NCI-H446 treated with DMSO at 0.1 percent for 48 hours (cell line): ENCODE measurements at regions not wholly inside any gene's neighbourhood (a gene's known extent, or its start where the extent isn't known, plus 50 kb on each side); places are given as distances from the start of the nearest gene placed in this dataset.
"Not testable (repeated sequence)": the region's sequence is repeated elsewhere in the genome, so short reads cannot be mapped to it uniquely, and the experiment has no call there.

Source experiments
- DNase-seq: peaks from one replicate; lab custom pipeline; 2025; lab: John Stamatoyannopoulos, UW

GRCh38 chr2:129550536-129550935 lies 428.9 kb upstream of the RAB6C start:
- no peak for DNase-seq

- DNase-seq: no peak
Measured at GRCh38 chr2:129554373-129554772, 425.1 kb upstream of the RAB6C start.

- no peak for DNase-seq
Measured at GRCh38 chr2:129559101-129559500, 420.4 kb upstream of the RAB6C start.

- DNase-seq: no peak
Measured at GRCh38 chr2:129565551-129566109, 413.8 kb upstream of the RAB6C start.

- DNase-seq: not testable (repeated sequence)
Measured at GRCh38 chr2:129570812-129571211, 408.7 kb upstream of the RAB6C start.

- DNase-seq: no peak
Measured at GRCh38 chr2:129575431-129575830, 404.0 kb upstream of the RAB6C start.

GRCh38 chr2:129575880-129576279 lies 403.6 kb upstream of the RAB6C start:
- no peak for DNase-seq

- DNase-seq: no peak
Measured at GRCh38 chr2:129580001-129580400, 399.5 kb upstream of the RAB6C start.

- DNase-seq: no peak
Measured at GRCh38 chr2:129585760-129586159, 393.7 kb upstream of the RAB6C start.

GRCh38 chr2:129587426-129588064 lies 391.9 kb upstream of the RAB6C start:
- DNase-seq: no peak

GRCh38 chr2:129604560-129604959 lies 374.9 kb upstream of the RAB6C start:
- no peak for DNase-seq

GRCh38 chr2:129605646-129606045 lies 373.8 kb upstream of the RAB6C start:
- DNase-seq: no peak

- no peak for DNase-seq
Measured at GRCh38 chr2:129606496-129607270, 372.8 kb upstream of the RAB6C start.

- no peak for DNase-seq
Measured at GRCh38 chr2:129609224-129609623, 370.2 kb upstream of the RAB6C start.

GRCh38 chr2:129610766-129611165 lies 368.7 kb upstream of the RAB6C start:
- DNase-seq: no peak

GRCh38 chr2:129611471-129611870 lies 368.0 kb upstream of the RAB6C start:
- DNase-seq: no peak

GRCh38 chr2:129619471-129619870 lies 360.0 kb upstream of the RAB6C start:
- no peak for DNase-seq

- DNase-seq: no peak
Measured at GRCh38 chr2:129620411-129620810, 359.1 kb upstream of the RAB6C start.

GRCh38 chr2:129623783-129624182 lies 355.7 kb upstream of the RAB6C start:
- no peak for DNase-seq

GRCh38 chr2:129627437-129627836 lies 352.0 kb upstream of the RAB6C start:
- no peak for DNase-seq

- no peak for DNase-seq
Measured at GRCh38 chr2:129636692-129637091, 342.8 kb upstream of the RAB6C start.

GRCh38 chr2:129641371-129641770 lies 338.1 kb upstream of the RAB6C start:
- no peak for DNase-seq

GRCh38 chr2:129642526-129643043 lies 336.9 kb upstream of the RAB6C start:
- no peak for DNase-seq
